Liver (tissue), 8 donors: ENCODE measurements at regions not wholly inside any gene's neighbourhood (a gene's known extent, or its start where the extent isn't known, plus 50 kb on each side); places are given as distances from the start of the nearest gene placed in this dataset.

Experiments
- DNase-seq: peaks from one replicate; pipeline ENCODE4 v3.0.0-alpha.2; 2017; ENCODE audit warnings: low spot score
- H3K27ac ChIP-seq, 2 donors: one replicate each; pipeline ENCODE4 v1.7.0; 2013; ENCODE audit warnings: inconsistent platforms in 2 of 2, low read length in 2 of 2, control low read depth in 1 of 2, low read depth in 1 of 2, mild to moderate bottlenecking in 1 of 2
- H3K27me3 ChIP-seq, 4 donors: one replicate each; pipeline versions ENCODE4 v1.6.1 to v1.7.0; 2013; ENCODE audit warnings: low read length in 3 of 4, inconsistent platforms in 1 of 4, mild to moderate bottlenecking in 1 of 4, moderate library complexity in 1 of 4; ENCODE audit not compliant: control insufficient read depth in 4 of 4, insufficient read depth in 4 of 4
- H3K36me3 ChIP-seq, 4 donors: one replicate each; pipeline versions ENCODE4 v1.6.1 to v1.7.0; 2013; ENCODE audit warnings: low read length in 3 of 4, mild to moderate bottlenecking in 3 of 4, low read depth in 1 of 4, moderate library complexity in 1 of 4; ENCODE audit not compliant: control insufficient read depth in 4 of 4, insufficient read depth in 3 of 4
- H3K4me1 ChIP-seq, 4 donors: one replicate each; pipeline versions ENCODE4 v1.6.1 to v1.7.0; 2013; ENCODE audit warnings: low read length in 3 of 4, mild to moderate bottlenecking in 3 of 4, moderate library complexity in 1 of 4; ENCODE audit not compliant: control insufficient read depth in 4 of 4, insufficient read depth in 4 of 4
- H3K4me3 ChIP-seq, 3 donors: one replicate each; pipeline versions ENCODE4 v1.6.1 to v1.7.0; 2013; ENCODE audit warnings: low read length in 3 of 3, control low read depth in 1 of 3, low read depth in 1 of 3, mild to moderate bottlenecking in 1 of 3
- H3K9ac ChIP-seq, 2 donors: one replicate each; pipeline ENCODE4 v1.7.0; 2013; ENCODE audit warnings: low read length in 2 of 2, mild to moderate bottlenecking in 2 of 2, moderate library complexity in 2 of 2, control low read depth in 1 of 2, low read depth in 1 of 2
- H3K9me3 ChIP-seq, 4 donors: one replicate each; pipeline versions ENCODE4 v1.6.1 to v1.7.0; 2013; ENCODE audit warnings: low read length in 3 of 4; ENCODE audit not compliant: control insufficient read depth in 4 of 4
- EGR1 ChIP-seq, 2 donors: IDR thresholded peaks; 2 replicates each; pipeline ENCODE4 v1.6.1; 2016 to 2018; ENCODE audit warnings: antibody characterized with exemption in 2 of 2, low read depth in 2 of 2
- FOXA1 ChIP-seq: IDR thresholded peaks from 2 replicates; pipeline ENCODE4 v1.6.1; 2016; ENCODE audit warnings: antibody characterized with exemption
- GABPA ChIP-seq, 2 donors: IDR thresholded peaks in 1 of 2; conservative IDR thresholded peaks in 1 of 2; 2 replicates each; pipeline ENCODE4 v1.6.1; 2016; ENCODE audit warnings: antibody characterized with exemption in 2 of 2, mild to moderate bottlenecking in 1 of 2, moderate library complexity in 1 of 2
- HNF4A ChIP-seq, 2 donors: conservative IDR thresholded peaks; 2 replicates each; pipeline ENCODE4 v1.6.1; 2016; ENCODE audit warnings: antibody characterized with exemption in 2 of 2, mild to moderate bottlenecking in 2 of 2
- HNF4G ChIP-seq: IDR thresholded peaks from 2 replicates; pipeline ENCODE4 v1.6.1; 2016; ENCODE audit warnings: antibody characterized with exemption
- JUND ChIP-seq, 2 donors: IDR thresholded peaks; 2 replicates each; pipeline ENCODE4 v1.6.1; 2016; ENCODE audit warnings: antibody characterized with exemption in 2 of 2
- NR2F2 ChIP-seq: IDR thresholded peaks from 2 replicates; pipeline ENCODE4 v1.6.1; 2016; ENCODE audit warnings: antibody characterized with exemption
- RAD21 ChIP-seq, 2 donors: IDR thresholded peaks; 2 replicates each; pipeline ENCODE4 v1.6.1; 2016; ENCODE audit warnings: antibody characterized with exemption in 2 of 2, mild to moderate bottlenecking in 2 of 2
- RXRA ChIP-seq, 2 donors: IDR thresholded peaks; 2 replicates each; pipeline ENCODE4 v1.6.1; 2017 to 2018; ENCODE audit warnings: antibody characterized with exemption in 2 of 2, mild to moderate bottlenecking in 1 of 2
- TAF1 ChIP-seq: conservative IDR thresholded peaks from 2 replicates; pipeline ENCODE4 v1.6.1; 2016; ENCODE audit warnings: antibody characterized with exemption, mild to moderate bottlenecking
- YY1 ChIP-seq: IDR thresholded peaks from 2 replicates; pipeline ENCODE4 v1.6.1; 2016; ENCODE audit warnings: antibody characterized with exemption, mild to moderate bottlenecking
- WGBS: extraction: QIAGEN DNeasy Blood & Tissue Kit; methylation state at CpG from one replicate; pipeline ENCODE4 v1.1.7; 2013; 5-methylcytosine and 5-hydroxymethylcytosine counted together
- TF ChIP-seq, protein P1 (sequence below): IDR thresholded peaks from 2 replicates; pipeline ENCODE4 v1.6.1; 2016; ENCODE audit warnings: antibody characterized with exemption, mild to moderate bottlenecking
- TF ChIP-seq, protein P2 (sequence below): IDR thresholded peaks from 2 replicates; pipeline ENCODE4 v1.6.1; 2016; ENCODE audit warnings: antibody characterized with exemption
- TF ChIP-seq, protein P3 (sequence below): IDR thresholded peaks from 2 replicates; pipeline ENCODE4 v1.6.1; 2016; ENCODE audit warnings: antibody characterized with exemption
- TF ChIP-seq, protein P4 (sequence below): fragments of 150-350 bp; IDR thresholded peaks from 2 replicates; pipeline ENCODE4 v1.5.1; 2017; ENCODE audit warnings: improper control_type of control experiment, low read depth, low read length; ENCODE audit not compliant: missing input control
- TF ChIP-seq, protein P5 (sequence below): IDR thresholded peaks from 2 replicates; pipeline ENCODE4 v1.6.1; 2016; ENCODE audit warnings: antibody characterized with exemption
- donor health status: healthy.
- donor health status: healthy.
- donor health status: healthy.
- donor health status: healthy.
- donor health status: healthy.

DNA sequence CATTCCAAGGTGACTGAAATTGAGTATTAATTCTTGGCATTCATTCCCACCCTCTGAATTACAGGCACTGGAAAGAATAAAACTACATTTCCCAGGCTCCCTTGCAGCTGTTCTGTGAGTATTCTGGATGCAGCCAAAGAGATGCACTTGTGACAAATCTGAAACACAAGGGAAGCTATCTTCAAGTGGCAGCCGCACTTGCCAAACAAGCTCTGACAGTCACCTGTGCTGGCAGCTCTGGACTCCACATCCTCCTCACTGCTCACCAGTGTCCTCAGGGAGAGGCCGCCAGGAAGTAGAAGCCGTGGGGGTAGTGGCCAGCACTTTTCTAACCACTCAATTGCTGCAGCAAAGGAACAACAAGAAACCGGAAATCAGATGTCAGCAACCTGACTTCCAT, 275.0 kb downstream of the NR2F1-AS1 start:
- TF ChIP-seq YY1 (no peak), RXRA (IDR thresholded peaks at IDR 0.05) (no peak), FOXA1 (no peak), HNF4A (conservative IDR thresholded peaks at IDR 0.05) (no peak), GABPA (IDR thresholded peaks at IDR 0.05 in 1 of 2, conservative IDR thresholded peaks at IDR 0.05 in 1 of 2) (no peak), EGR1 (IDR thresholded peaks at IDR 0.05; ENCODE audit: low read depth in 2 of 2) (no peak), HNF4G (no peak), NR2F2 (no peak), JUND (IDR thresholded peaks at IDR 0.05) (no peak)
- TF ChIP-seq, protein P1, sequence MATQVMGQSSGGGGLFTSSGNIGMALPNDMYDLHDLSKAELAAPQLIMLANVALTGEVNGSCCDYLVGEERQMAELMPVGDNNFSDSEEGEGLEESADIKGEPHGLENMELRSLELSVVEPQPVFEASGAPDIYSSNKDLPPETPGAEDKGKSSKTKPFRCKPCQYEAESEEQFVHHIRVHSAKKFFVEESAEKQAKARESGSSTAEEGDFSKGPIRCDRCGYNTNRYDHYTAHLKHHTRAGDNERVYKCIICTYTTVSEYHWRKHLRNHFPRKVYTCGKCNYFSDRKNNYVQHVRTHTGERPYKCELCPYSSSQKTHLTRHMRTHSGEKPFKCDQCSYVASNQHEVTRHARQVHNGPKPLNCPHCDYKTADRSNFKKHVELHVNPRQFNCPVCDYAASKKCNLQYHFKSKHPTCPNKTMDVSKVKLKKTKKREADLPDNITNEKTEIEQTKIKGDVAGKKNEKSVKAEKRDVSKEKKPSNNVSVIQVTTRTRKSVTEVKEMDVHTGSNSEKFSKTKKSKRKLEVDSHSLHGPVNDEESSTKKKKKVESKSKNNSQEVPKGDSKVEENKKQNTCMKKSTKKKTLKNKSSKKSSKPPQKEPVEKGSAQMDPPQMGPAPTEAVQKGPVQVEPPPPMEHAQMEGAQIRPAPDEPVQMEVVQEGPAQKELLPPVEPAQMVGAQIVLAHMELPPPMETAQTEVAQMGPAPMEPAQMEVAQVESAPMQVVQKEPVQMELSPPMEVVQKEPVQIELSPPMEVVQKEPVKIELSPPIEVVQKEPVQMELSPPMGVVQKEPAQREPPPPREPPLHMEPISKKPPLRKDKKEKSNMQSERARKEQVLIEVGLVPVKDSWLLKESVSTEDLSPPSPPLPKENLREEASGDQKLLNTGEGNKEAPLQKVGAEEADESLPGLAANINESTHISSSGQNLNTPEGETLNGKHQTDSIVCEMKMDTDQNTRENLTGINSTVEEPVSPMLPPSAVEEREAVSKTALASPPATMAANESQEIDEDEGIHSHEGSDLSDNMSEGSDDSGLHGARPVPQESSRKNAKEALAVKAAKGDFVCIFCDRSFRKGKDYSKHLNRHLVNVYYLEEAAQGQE, result no peak
- Histone ChIP-seq H3K4me3 (no peak overlapping the region), H3K27ac (no peak overlapping the region), H3K36me3 (no peaks in the 10 kb centered on the region), H3K9me3 (no peaks in the 10 kb centered on the region), H3K9ac (no peak overlapping the region), H3K27me3 (no peaks in the 10 kb centered on the region), H3K4me1 (no peaks in the 10 kb centered on the region)
- DNase-seq, result no peak
- 42% methylated on average over 4 of the region's 4 CpGs for WGBS

DNA sequence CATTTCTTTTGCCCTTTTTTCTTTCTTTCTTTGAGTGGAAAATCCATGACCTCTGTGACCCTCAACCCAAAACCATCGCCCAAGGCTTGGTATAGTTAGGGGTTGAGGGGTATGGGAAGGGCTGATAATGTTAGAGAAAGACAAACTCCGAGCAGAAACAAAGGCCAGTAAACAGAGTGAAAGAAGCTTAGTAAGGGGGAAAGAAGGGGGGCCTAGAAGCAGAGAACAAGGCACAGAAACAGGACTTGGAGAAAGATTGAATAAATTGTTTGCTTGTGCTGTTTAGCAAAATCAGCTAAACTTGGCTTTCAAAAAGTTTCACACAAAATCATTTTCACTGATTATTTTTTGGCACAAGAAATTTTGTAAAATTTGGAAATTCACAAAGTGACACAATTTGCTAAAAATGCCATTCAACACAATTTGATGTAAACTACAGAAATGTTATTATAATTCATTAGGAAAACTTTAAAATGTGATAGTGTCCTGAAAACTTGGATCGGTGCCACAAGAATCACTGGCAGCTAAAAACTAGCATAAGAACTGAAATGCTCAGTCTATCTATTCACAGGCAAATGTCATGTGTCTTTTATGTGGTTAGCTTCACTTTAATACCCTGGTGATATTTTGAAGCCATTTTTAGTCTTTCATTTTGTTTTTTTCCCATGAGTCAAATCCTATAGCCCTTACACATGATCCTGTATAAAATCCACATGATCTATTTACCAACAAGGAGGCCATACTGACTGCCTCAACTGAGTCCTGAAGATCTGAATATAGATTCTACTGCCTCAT, 276.4 kb downstream of the NR2F1-AS1 start:
- no peak overlapping the region for H3K4me3 ChIP-seq
- H3K27ac ChIP-seq, result peak overlapping the region in 1 of 2 donors; percentile 31
- no peak overlapping the region for H3K9ac ChIP-seq
- H3K36me3 ChIP-seq, result no peaks in the 10 kb centered on the region
- no peaks in the 10 kb centered on the region for H3K9me3 ChIP-seq
- no peaks in the 10 kb centered on the region for H3K4me1 ChIP-seq
- WGBS, result 60% methylated on average over 3 of the region's 3 CpGs
- DNase-seq, result no peak
- TF ChIP-seq, protein P2, sequence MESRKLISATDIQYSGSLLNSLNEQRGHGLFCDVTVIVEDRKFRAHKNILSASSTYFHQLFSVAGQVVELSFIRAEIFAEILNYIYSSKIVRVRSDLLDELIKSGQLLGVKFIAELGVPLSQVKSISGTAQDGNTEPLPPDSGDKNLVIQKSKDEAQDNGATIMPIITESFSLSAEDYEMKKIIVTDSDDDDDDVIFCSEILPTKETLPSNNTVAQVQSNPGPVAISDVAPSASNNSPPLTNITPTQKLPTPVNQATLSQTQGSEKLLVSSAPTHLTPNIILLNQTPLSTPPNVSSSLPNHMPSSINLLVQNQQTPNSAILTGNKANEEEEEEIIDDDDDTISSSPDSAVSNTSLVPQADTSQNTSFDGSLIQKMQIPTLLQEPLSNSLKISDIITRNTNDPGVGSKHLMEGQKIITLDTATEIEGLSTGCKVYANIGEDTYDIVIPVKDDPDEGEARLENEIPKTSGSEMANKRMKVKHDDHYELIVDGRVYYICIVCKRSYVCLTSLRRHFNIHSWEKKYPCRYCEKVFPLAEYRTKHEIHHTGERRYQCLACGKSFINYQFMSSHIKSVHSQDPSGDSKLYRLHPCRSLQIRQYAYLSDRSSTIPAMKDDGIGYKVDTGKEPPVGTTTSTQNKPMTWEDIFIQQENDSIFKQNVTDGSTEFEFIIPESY, result no peak
- no peak for TF ChIP-seq RXRA (IDR thresholded peaks at IDR 0.05)
- TF ChIP-seq, protein P3, sequence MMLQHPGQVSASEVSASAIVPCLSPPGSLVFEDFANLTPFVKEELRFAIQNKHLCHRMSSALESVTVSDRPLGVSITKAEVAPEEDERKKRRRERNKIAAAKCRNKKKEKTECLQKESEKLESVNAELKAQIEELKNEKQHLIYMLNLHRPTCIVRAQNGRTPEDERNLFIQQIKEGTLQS, result no peak
- TF ChIP-seq TAF1, result no peak
- no peak for TF ChIP-seq JUND (IDR thresholded peaks at IDR 0.05)
- no peak for TF ChIP-seq YY1
- no peak for TF ChIP-seq RAD21 (IDR thresholded peaks at IDR 0.05)
- no peak for TF ChIP-seq HNF4A (conservative IDR thresholded peaks at IDR 0.05)
- no peak for TF ChIP-seq EGR1 (IDR thresholded peaks at IDR 0.05; ENCODE audit: low read depth in 2 of 2)
- TF ChIP-seq, protein P1, result no peak
- no peak for TF ChIP-seq HNF4G
- TF ChIP-seq, protein P4, sequence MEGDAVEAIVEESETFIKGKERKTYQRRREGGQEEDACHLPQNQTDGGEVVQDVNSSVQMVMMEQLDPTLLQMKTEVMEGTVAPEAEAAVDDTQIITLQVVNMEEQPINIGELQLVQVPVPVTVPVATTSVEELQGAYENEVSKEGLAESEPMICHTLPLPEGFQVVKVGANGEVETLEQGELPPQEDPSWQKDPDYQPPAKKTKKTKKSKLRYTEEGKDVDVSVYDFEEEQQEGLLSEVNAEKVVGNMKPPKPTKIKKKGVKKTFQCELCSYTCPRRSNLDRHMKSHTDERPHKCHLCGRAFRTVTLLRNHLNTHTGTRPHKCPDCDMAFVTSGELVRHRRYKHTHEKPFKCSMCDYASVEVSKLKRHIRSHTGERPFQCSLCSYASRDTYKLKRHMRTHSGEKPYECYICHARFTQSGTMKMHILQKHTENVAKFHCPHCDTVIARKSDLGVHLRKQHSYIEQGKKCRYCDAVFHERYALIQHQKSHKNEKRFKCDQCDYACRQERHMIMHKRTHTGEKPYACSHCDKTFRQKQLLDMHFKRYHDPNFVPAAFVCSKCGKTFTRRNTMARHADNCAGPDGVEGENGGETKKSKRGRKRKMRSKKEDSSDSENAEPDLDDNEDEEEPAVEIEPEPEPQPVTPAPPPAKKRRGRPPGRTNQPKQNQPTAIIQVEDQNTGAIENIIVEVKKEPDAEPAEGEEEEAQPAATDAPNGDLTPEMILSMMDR, result no peak
- TF ChIP-seq, protein P5, sequence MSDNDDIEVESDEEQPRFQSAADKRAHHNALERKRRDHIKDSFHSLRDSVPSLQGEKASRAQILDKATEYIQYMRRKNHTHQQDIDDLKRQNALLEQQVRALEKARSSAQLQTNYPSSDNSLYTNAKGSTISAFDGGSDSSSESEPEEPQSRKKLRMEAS, result no peak
- H3K27me3 ChIP-seq, result no peaks in the 10 kb centered on the region
